HG02798 (cell line): ENCODE measurements at regions not wholly inside any gene's neighbourhood (a gene's known extent, or its start where the extent isn't known, plus 50 kb on each side); places are given as distances from the start of the nearest gene placed in this dataset.
A peak's percentile ranks its signal among the peaks of the same experiment; 100 is the strongest.

Source experiments
- ATAC-seq: cut with Tn5 transposase; IDR thresholded peaks from one replicate; pipeline ENCODE4 v1.9.1; 2021; ENCODE audit warnings: mild to moderate bottlenecking; ENCODE audit not compliant: unreplicated experiment, poor library complexity

DNA sequence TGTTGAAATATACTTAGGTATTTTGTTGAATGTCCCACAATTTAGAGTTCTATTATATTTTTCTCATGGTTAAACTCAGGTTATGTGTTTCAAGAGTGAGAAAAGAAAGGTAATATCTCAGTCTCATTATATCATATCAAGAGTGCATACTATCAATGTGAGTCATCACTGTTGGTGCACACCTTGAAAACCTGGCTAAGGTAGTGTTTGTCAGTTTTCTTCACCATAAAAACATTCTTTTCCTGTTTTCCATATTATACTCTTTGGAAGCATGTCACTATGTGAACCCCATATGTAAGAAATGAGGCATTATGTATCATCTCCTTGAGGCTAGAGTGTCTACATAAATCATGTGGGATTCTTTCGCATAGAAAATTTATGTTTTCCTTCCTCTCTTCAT, 307.6 kb upstream of the CTSO start:
- ATAC-seq, result no peak

GRCh38 chr4:156255230-156256007, 301.8 kb upstream of the CTSO start:
- no peak for ATAC-seq

- ATAC-seq, result no peak
Measured at GRCh38 chr4:156252358-156252921, 298.8 kb upstream of the CTSO start.

- no peak for ATAC-seq
Measured at GRCh38 chr4:156251373-156252065, 297.9 kb upstream of the CTSO start.

GRCh38 chr4:156248917-156249316, 295.3 kb upstream of the CTSO start:
- no peak for ATAC-seq

DNA sequence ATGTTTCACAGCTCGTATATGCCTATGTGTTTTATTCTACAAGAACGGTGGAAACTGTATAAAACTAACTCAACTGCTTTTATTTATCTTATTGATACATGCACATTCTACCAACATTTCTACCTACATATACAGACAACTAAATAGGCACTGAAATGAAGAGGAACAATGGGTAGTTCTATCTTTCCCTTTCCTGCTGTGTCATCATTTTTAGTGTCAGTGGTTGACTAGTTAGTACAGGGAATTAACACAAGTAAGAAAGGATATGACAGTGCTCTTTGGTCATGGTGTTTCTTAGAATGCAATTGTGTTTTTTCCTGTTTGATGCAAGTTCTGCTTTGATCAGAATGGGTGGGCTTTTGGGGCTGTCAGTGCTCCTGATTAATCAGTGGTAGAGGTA, 293.8 kb upstream of the CTSO start:
- no peak for ATAC-seq

DNA sequence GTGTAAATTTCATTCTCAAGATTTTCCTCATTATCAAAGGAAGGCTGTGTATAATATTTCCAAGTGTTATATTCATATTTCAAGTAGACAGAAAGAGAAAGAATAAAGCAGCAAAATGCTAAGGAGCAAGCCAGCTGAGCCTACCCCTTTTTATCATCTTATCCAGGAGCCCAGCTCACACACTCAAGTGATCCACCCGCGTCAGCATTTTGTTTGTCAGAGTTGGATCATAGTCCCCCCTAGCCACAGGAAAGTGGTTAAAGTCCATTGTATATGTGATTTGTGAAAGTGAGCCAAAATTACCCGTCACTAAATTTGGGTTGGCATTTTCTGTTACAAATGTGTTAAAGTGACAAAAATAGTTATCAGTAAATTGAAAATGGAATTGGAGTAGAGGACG, 289.3 kb upstream of the CTSO start:
- ATAC-seq, result no peak

GRCh38 chr4:156242390-156242789, 288.7 kb upstream of the CTSO start:
- no peak for ATAC-seq

- no peak for ATAC-seq
Measured at GRCh38 chr4:156241896-156242295, 288.2 kb upstream of the CTSO start.

DNA sequence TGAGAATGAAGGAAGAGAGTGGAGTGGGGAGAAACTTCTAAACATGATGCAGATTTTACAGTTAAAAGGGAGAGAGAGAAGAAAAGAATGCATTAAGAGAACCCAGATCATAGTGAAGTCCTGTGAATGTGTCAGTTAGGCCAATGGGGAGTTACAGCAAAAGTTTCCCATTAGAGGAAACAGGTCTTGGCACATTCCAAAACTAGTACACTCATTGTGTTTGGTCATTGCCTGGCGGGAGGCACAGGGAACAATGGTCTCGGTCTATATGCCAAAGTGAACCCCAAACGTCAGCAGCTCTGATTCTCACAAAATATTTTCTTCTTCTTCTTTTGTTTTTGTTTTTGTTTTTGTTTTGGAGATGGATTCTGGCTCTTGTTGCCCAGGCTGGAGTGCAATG, 284.5 kb upstream of the CTSO start:
- ATAC-seq, result no peak

DNA sequence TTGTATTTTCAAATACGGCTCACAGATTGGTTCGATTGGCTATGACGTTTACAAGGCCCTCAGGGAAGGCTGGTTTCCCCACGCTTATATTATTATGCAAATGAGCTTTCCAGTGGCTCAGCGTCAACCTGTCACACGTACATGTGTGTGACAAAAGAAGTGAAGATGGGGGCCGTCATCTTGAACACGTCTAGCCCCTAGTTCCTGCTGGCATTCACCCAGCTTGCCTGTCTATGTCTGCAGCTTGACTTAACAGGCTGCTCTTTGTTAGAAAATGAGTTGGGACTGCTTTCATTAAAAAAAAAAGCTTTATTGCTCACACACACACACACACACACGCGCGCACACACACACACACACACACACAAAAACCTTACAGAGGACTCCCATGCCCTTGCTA, 283.6 kb upstream of the CTSO start:
- no peak for ATAC-seq

- no peak for ATAC-seq
Measured at GRCh38 chr4:156230176-156230575, 276.5 kb upstream of the CTSO start.

DNA sequence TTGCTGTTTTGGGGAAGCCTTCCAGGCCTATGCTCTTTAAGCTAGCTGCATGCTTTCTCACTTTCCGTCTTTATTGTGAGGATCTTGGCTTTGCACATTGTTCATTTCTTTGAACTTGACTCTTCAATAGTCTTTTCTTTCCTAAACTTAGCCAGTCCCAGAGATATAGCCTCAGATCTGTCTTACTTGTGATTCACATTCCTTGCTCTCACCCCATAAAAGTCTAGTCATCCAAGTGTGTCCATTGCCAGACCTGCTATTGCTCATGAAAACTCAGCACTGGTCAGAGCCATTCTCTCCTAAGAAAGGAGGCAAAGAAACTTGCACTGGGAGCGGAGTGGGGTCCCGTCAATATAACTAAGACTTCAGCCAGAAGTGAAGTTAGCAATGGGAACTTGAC, 275.0 kb upstream of the CTSO start:
- ATAC-seq, result no peak

DNA sequence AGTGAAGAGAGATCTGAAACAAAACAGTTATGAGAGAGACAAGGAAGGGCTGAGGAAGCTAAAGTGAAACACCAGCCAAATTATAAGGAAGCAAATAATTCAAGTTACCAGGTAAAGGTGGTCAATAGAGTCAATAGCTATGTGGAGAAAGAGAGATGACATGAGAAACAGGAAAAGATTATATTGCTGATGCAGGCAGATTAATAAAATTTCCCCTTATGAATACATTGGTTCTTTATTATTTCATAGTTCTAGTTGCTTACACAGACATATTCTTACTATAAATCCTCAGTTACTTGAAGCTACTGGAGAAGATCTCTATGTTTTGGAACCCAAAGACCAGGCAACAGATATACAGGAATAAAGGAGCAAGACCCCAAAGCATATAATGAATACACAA, 273.7 kb upstream of the CTSO start:
- ATAC-seq, result no peak

- no peak for ATAC-seq
Measured at GRCh38 chr4:156223985-156224384, 270.3 kb upstream of the CTSO start.

- no peak for ATAC-seq
Measured at GRCh38 chr4:156217236-156217635, 263.6 kb upstream of the CTSO start.

DNA sequence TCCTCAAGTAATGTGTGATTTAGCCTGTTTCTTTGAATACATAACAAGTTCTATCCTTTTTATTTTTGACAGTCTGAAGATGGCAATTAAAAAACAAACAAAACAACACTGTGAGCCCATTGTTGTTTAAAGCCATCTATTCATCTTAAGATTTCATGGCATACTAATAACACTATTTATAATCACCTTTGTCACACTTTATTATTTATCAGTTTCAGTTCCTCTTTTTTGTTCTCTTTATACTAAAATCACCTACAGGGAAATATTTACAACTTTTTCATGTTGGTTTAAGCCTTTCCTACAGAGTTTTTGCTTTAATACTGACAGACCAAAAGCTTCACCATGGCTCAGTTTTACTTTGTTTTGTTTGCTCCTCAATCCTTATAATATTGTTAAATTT, 247.4 kb upstream of the CTSO start:
- peak; percentile 95 for ATAC-seq

- no peak for ATAC-seq
Measured at GRCh38 chr4:156198511-156198910, 244.8 kb upstream of the CTSO start.

DNA sequence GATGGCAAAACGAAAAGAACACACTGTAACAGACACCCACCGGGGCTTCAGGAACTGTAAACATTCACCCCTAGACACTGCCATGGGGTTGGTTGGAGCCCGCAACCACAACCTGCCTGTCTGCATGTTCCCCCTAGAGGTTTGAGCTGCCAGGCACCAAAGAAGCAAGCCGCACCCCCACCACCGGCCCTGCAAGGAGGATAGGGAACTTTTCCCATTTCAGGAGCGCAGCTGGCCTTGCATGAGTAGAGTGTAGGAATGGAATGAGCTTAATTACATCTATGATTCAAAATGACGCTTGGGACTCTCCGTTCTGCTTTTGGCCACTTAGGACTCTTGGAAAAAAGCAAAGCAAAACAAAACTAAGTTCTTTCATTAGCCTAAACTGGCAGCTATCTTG, 243.6 kb upstream of the CTSO start:
- no peak for ATAC-seq

DNA sequence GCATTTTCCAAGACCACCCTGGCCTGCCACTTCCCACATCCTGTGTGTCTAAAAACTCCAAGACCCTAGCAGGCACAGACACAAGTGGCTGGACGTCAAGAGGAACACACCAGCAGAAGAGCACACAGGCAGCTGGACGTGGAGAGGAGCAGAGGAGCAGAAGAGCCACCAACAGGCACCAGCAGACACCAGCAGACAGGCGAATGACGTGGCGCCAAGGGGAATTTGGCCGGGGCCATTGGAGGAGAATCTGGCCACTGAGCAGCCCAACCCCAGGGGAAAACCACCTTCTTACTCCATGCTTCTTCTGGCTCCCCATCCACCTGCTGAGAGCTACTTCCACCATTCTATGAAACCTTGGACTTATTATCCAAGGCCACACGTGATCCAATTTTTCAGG, 243.1 kb upstream of the CTSO start:
- no peak for ATAC-seq

DNA sequence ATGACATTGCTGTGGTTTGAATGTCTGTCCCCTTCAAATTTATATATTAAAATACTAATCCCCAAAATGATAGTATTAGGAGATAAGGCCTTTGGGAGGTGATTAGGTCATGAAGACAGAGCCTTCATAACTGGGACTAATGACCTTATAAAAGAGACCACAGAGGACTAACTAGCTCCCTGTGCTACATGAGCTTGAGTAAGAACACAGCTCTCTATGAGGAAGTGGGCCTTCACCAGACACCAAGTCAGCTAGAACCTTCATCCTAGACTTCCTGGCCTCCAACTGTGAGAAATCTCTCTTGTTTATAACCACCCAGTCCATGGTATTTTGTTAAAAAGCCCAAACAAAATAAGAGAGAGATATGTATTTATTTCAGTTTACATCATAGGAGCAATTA, 242.2 kb upstream of the CTSO start:
- peak; percentile 88 for ATAC-seq

DNA sequence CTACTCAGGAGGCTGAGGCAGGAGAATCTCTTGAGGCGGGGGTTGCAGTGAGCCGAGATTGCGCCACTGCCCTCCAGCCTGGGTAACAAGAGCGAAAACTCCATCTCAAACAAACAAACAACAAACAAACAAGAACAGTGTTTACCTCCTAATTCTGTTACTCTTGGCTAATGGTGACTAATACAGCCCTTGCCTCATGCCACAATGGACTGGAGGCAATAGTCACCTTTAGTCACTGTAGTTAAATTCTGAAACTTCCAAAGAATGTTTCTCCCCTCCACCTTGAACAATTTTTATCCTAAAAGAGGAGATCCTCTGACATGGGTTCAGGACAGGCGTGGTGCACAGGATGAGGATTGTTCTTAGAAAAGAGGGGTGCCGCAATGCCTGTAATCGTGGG, 241.2 kb upstream of the CTSO start:
- no peak for ATAC-seq
